Prostate gland (tissue), 2 donors: ENCODE measurements at regions not wholly inside any gene's neighbourhood (a gene's known extent, or its start where the extent isn't known, plus 50 kb on each side); places are given as distances from the start of the nearest gene placed in this dataset.

Experiments used
- DNase-seq: peaks from one replicate; pipeline ENCODE4 v3.0.0-alpha.2; 2019; ENCODE audit warnings: low spot score
- H3K27ac ChIP-seq, 2 donors: fragments of 200-600 bp; sonication (generic); 2 replicates each; pipeline ENCODE4 v1.5.1; 2017 to 2019
- H3K27me3 ChIP-seq: fragments of 200-600 bp; sonication (generic); replicated peaks from 2 replicates; pipeline ENCODE4 v1.5.1; 2019; ENCODE audit not compliant: insufficient read depth
- H3K36me3 ChIP-seq, 2 donors: fragments of 200-600 bp; sonication (generic); 1 replicate in 1 of 2; 2 replicates in 1 of 2; pipeline versions ENCODE4 v1.5.1 to v1.8.1; 2017 to 2019
- H3K4me1 ChIP-seq: fragments of 200-600 bp; sonication (generic); replicated peaks from 2 replicates; pipeline ENCODE4 v1.5.1; 2019
- H3K4me3 ChIP-seq, 2 donors: fragments of 200-600 bp; sonication (generic); 2 replicates each; pipeline ENCODE4 v1.5.1; 2017 to 2019
- H3K9me3 ChIP-seq: fragments of 200-600 bp; sonication (generic); 2 replicates; pipeline ENCODE4 v1.5.1; 2017
- POLR2A ChIP-seq: fragments of 450-650 bp; IDR thresholded peaks from one replicate; pipeline ENCODE4 v1.6.1; 2016; ENCODE audit warnings: antibody characterized with exemption, mild to moderate bottlenecking
- POLR2AphosphoS5 ChIP-seq: sonication (generic); formaldehyde crosslinking; IDR thresholded peaks from one replicate; pipeline ENCODE4 v1.6.1; 2017; ENCODE audit warnings: antibody characterized with exemption
- WGBS: methylation state at CpG from one replicate; pipeline ENCODE4 v1.1.5; 2018; 5-methylcytosine and 5-hydroxymethylcytosine counted together
- intact Hi-C: fragments of 100-400 bp; cut with DNase I; formaldehyde crosslinking; loops from one replicate; pipeline ENCODE4 v1.14.2; 2022
- TF ChIP-seq, protein P1 (sequence below), 4 experiments: fragments of 200-600 bp in 2 of 4; fragments of 450-650 bp in 2 of 4; sonication (generic) in 2 of 4; IDR thresholded peaks; 1 replicate in 3 of 4; 2 replicates in 1 of 4; pipeline ENCODE4 v1.5.1; 2016 to 2019; ENCODE audit warnings: antibody characterized with exemption in 4 of 4, mild to moderate bottlenecking in 2 of 4, moderate library complexity in 2 of 4

- Histone ChIP-seq H3K27me3 (no peaks in the 10 kb centered on the region), H3K9me3 (no peaks in the 10 kb centered on the region), H3K4me3 (no peak overlapping the region), H3K4me1 (no peaks in the 10 kb centered on the region), H3K27ac (no peak overlapping the region), H3K36me3 (no peaks in the 10 kb centered on the region)
- TF ChIP-seq POLR2AphosphoS5, result no peak
- no peak for TF ChIP-seq POLR2A
- TF ChIP-seq, protein P1, sequence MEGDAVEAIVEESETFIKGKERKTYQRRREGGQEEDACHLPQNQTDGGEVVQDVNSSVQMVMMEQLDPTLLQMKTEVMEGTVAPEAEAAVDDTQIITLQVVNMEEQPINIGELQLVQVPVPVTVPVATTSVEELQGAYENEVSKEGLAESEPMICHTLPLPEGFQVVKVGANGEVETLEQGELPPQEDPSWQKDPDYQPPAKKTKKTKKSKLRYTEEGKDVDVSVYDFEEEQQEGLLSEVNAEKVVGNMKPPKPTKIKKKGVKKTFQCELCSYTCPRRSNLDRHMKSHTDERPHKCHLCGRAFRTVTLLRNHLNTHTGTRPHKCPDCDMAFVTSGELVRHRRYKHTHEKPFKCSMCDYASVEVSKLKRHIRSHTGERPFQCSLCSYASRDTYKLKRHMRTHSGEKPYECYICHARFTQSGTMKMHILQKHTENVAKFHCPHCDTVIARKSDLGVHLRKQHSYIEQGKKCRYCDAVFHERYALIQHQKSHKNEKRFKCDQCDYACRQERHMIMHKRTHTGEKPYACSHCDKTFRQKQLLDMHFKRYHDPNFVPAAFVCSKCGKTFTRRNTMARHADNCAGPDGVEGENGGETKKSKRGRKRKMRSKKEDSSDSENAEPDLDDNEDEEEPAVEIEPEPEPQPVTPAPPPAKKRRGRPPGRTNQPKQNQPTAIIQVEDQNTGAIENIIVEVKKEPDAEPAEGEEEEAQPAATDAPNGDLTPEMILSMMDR (IDR thresholded peaks at IDR 0.05), result no peak
- WGBS, result 85% methylated on average over 1 of the region's 1 CpG
- intact Hi-C loops, result no loop called here
- no peak for DNase-seq
Measured at GRCh38 chr4:75142850-75143249, 209.9 kb downstream of the PARM1 start.

DNA sequence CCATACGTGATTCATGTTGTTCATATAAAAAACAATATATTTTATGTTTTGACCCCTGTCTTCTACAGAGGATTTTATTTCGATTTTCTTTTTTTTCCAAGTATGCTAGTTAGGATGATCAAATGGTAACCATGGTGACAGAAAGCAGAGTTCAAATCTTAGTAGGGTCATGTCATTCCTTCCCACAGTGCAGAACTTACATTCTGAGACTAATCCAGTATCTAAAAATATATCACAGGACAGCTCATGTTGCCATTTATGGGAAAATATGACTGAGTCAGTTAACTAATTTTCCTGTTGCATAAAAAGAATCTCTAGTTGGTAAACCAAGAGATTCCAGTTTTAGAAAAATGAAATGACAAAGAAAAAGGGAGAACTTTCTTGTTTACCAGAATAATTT lies 209.5 kb downstream of the PARM1 start:
- Histone ChIP-seq H3K9me3 (no peaks in the 10 kb centered on the region), H3K4me3 (no peak overlapping the region), H3K36me3 (no peaks in the 10 kb centered on the region), H3K27me3 (no peaks in the 10 kb centered on the region), H3K4me1 (no peaks in the 10 kb centered on the region), H3K27ac (no peak overlapping the region)
- no peak for TF ChIP-seq POLR2A
- TF ChIP-seq POLR2AphosphoS5, result no peak
- DNase-seq, result no peak
- WGBS, result 82% methylated on average over 2 of the region's 2 CpGs
- intact Hi-C loops, result no loop called here

DNA sequence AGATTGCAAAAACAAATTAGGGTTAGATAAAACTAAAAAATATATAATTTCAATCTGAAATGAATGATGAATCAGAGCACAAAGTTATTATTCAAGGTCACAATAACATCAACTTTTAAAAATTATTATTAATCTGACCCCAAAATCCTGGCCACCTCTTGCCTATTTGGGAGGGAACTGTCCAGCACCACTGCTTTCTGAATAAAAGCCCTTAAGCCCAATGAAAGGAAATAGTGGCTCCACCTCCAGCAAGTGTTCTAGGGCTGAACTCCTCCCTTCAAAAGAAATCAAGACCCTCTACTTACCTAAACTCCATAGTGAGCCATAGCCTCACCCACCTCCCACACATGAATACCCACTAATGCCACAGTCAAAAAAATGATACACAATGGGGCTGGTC lies 208.2 kb downstream of the PARM1 start:
- no peaks in the 10 kb centered on the region for H3K9me3 ChIP-seq
- H3K36me3 ChIP-seq, result no peaks in the 10 kb centered on the region
- intact Hi-C loops, result no loop called here
- no peaks in the 10 kb centered on the region for H3K27me3 ChIP-seq
- TF ChIP-seq, protein P1 (IDR thresholded peaks at IDR 0.05), result no peak
- TF ChIP-seq POLR2AphosphoS5, result no peak
- no peak for TF ChIP-seq POLR2A
- H3K27ac ChIP-seq, result no peak overlapping the region
- DNase-seq, result no peak
- H3K4me1 ChIP-seq, result no peaks in the 10 kb centered on the region
- no peak overlapping the region for H3K4me3 ChIP-seq

DNA sequence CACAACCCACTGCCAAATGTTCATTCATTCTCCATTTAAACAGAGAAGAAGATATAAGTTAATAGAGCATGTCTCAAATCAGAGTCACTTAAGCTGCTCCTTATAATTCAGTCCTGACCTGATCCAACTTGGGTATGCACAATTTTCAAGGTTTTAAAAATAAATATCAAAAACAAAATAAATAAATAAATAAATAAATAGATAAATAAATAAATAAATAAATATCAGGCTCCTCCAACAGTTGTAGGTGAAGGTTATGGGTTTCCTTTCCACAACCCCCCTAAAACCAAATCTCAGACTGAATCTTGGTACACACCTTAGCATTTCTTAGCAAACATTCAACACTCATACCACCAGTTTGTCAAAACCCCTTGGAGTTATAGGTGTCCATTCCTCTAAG lies 204.4 kb downstream of the PARM1 start:
- no peak for DNase-seq
- TF ChIP-seq, protein P1 (IDR thresholded peaks at IDR 0.05), result no peak
- TF ChIP-seq POLR2AphosphoS5, result no peak
- TF ChIP-seq POLR2A, result no peak
- Histone ChIP-seq H3K4me1 (no peaks in the 10 kb centered on the region), H3K27me3 (no peaks in the 10 kb centered on the region), H3K9me3 (no peaks in the 10 kb centered on the region), H3K4me3 (no peak overlapping the region), H3K36me3 (no peaks in the 10 kb centered on the region), H3K27ac (no peak overlapping the region)
- intact Hi-C loops, result no loop called here

- Histone ChIP-seq H3K36me3 (no peaks in the 10 kb centered on the region), H3K27me3 (no peaks in the 10 kb centered on the region), H3K9me3 (no peaks in the 10 kb centered on the region), H3K4me1 (no peaks in the 10 kb centered on the region), H3K4me3 (no peak overlapping the region), H3K27ac (no peak overlapping the region)
- DNase-seq, result no peak
- WGBS, result 68% methylated on average over 5 of the region's 5 CpGs
- TF ChIP-seq, protein P1 (IDR thresholded peaks at IDR 0.05), result no peak
- TF ChIP-seq POLR2A, result no peak
- no peak for TF ChIP-seq POLR2AphosphoS5
- intact Hi-C loops, result no loop called here
Measured at GRCh38 chr4:75135068-75135825, 202.3 kb downstream of the PARM1 start.
